Chondrocyte (in vitro differentiated cells): ENCODE measurements at regions not wholly inside any gene's neighbourhood (a gene's known extent, or its start where the extent isn't known, plus 50 kb on each side); places are given as distances from the start of the nearest gene placed in this dataset.
"Not testable (repeated sequence)": the region's sequence is repeated elsewhere in the genome, so short reads cannot be mapped to it uniquely, and the experiment has no call there.

Experiments used
- DNase-seq: peaks from one replicate; pipeline ENCODE4 v3.0.0; 2021; ENCODE audit warnings: mixed read lengths, low spot score
- H3K27ac Mint-ChIP-seq: one replicate; pipeline ENCODE4 v1.8.0; 2021; ENCODE audit warnings: mild to moderate bottlenecking, moderate library complexity, mixed read lengths; ENCODE audit not compliant: unreplicated experiment
- H3K27me3 Mint-ChIP-seq: 2 replicates; pipeline ENCODE4 v1.8.0; 2021; ENCODE audit warnings: low read depth, mixed read lengths
- H3K36me3 Mint-ChIP-seq: 2 replicates; pipeline ENCODE4 v1.8.0; 2021; ENCODE audit warnings: low read depth, mixed read lengths
- H3K4me1 Mint-ChIP-seq: 2 replicates; pipeline ENCODE4 v1.8.0; 2021; ENCODE audit warnings: low read depth, mild to moderate bottlenecking, mixed read lengths
- H3K4me3 Mint-ChIP-seq: one replicate; pipeline ENCODE4 v1.8.0; 2021; ENCODE audit warnings: mild to moderate bottlenecking, moderate library complexity, mixed read lengths; ENCODE audit not compliant: unreplicated experiment
- H3K9me3 Mint-ChIP-seq: 2 replicates; pipeline ENCODE4 v1.8.0; 2021; ENCODE audit warnings: low read depth, mixed read lengths
- TF ChIP-seq, protein P1 (sequence below): fragments of 200-600 bp; sonication (generic); IDR thresholded peaks from 2 replicates; pipeline ENCODE4 v1.5.0; 2021; ENCODE audit warnings: antibody characterized with exemption, mild to moderate bottlenecking, moderate library complexity

DNA sequence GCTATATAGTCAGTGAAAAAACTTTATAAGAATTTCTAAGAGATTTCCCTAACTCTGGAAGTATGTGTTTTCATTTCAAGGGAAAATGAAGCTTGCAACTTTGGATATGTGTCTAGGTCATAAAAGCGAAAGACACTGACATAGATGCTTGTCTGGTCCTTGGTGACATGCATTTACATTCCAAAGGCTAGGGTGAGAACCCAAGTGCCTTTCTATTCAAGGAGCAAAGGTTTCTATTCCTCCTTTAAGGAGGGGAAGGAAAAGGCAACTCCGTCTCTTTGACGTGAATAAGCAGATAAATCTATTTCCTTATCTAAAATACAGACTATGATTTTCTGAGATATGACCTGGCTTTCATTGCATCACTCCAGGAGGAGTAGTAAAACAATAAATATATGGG, 261.1 kb downstream of the CDH7 start:
- Mint-ChIP-seq H3K36me3 (no peaks in the 10 kb centered on the region), H3K4me1 (peaks cover 2% of the 10 kb centered on the region), H3K9me3 (peaks cover 8% of the 10 kb centered on the region), H3K27me3 (peaks cover 4% of the 10 kb centered on the region), H3K27ac (no peak overlapping the region), H3K4me3 (no peak overlapping the region)
- DNase-seq, result no peak
- TF ChIP-seq, protein P1, sequence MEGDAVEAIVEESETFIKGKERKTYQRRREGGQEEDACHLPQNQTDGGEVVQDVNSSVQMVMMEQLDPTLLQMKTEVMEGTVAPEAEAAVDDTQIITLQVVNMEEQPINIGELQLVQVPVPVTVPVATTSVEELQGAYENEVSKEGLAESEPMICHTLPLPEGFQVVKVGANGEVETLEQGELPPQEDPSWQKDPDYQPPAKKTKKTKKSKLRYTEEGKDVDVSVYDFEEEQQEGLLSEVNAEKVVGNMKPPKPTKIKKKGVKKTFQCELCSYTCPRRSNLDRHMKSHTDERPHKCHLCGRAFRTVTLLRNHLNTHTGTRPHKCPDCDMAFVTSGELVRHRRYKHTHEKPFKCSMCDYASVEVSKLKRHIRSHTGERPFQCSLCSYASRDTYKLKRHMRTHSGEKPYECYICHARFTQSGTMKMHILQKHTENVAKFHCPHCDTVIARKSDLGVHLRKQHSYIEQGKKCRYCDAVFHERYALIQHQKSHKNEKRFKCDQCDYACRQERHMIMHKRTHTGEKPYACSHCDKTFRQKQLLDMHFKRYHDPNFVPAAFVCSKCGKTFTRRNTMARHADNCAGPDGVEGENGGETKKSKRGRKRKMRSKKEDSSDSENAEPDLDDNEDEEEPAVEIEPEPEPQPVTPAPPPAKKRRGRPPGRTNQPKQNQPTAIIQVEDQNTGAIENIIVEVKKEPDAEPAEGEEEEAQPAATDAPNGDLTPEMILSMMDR, result no peak

GRCh38 chr18:66005831-66006588, 255.2 kb downstream of the CDH7 start:
- no peak overlapping the region for H3K4me3 Mint-ChIP-seq
- no peak for DNase-seq
- H3K9me3 Mint-ChIP-seq, result peaks cover 13% of the 10 kb centered on the region
- no peak overlapping the region for H3K27ac Mint-ChIP-seq
- no peaks in the 10 kb centered on the region for H3K4me1 Mint-ChIP-seq
- TF ChIP-seq, protein P1, result no peak
- peaks cover 5% of the 10 kb centered on the region for H3K27me3 Mint-ChIP-seq
- H3K36me3 Mint-ChIP-seq, result no peaks in the 10 kb centered on the region

GRCh38 chr18:65998971-65999700, 248.3 kb downstream of the CDH7 start:
- H3K4me3 Mint-ChIP-seq, H3K27me3 Mint-ChIP-seq, H3K4me1 Mint-ChIP-seq, H3K36me3 Mint-ChIP-seq, DNase-seq, H3K27ac Mint-ChIP-seq, H3K9me3 Mint-ChIP-seq: not testable (repeated sequence)

DNA sequence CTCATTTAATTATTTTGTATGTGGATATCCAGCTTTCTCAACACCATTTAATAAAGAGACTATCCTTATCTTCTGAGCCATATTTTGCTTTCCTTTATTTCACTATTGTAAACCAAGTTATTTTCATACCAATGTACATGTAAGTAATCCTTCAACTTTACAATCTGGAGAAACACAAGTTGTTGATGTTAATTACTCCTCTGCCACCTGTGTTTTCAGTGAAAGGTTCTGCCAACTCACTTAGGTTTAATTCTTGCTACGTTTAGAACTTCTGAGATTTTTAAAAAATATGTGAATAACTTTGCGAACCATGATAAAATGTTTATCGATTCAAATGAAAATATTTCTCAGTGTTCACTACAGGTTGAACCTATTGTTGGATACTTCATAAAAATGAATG, 244.4 kb downstream of the CDH7 start:
- H3K4me1 Mint-ChIP-seq, result peaks cover 5% of the 10 kb centered on the region
- H3K27me3 Mint-ChIP-seq, result peaks cover 6% of the 10 kb centered on the region
- H3K4me3 Mint-ChIP-seq, result no peak overlapping the region
- no peaks in the 10 kb centered on the region for H3K36me3 Mint-ChIP-seq
- no peaks in the 10 kb centered on the region for H3K9me3 Mint-ChIP-seq
- DNase-seq, result no peak
- TF ChIP-seq, protein P1, result no peak
- H3K27ac Mint-ChIP-seq, result no peak overlapping the region

GRCh38 chr18:65994302-65994701, 243.5 kb downstream of the CDH7 start:
- Mint-ChIP-seq H3K4me1 (peaks cover 5% of the 10 kb centered on the region), H3K36me3 (no peaks in the 10 kb centered on the region), H3K9me3 (no peaks in the 10 kb centered on the region), H3K4me3 (no peak overlapping the region), H3K27me3 (peaks cover 6% of the 10 kb centered on the region), H3K27ac (no peak overlapping the region)
- DNase-seq, result no peak
- TF ChIP-seq, protein P1, result no peak
